H9 (cell line): ENCODE measurements at regions not wholly inside any gene's neighbourhood (a gene's known extent, or its start where the extent isn't known, plus 50 kb on each side); places are given as distances from the start of the nearest gene placed in this dataset.

ENCODE experiments used
- DNase-seq: peaks from one replicate; pipeline ENCODE4 v3.0.0-alpha.2; 2017
- H2AFZ ChIP-seq: one replicate; pipeline ENCODE4 v1.6.1; 2013; ENCODE audit warnings: mild to moderate bottlenecking, low read length, control low read depth, moderate library complexity
- H2AK5ac ChIP-seq: 2 replicates; pipeline ENCODE4 v1.6.1; 2013; ENCODE audit warnings: low read length, control low read depth, mixed read lengths; ENCODE audit not compliant: insufficient read length
- H2BK120ac ChIP-seq: one replicate; pipeline ENCODE4 v1.6.1; 2013; ENCODE audit warnings: low read depth, mild to moderate bottlenecking, low read length, control low read depth, inconsistent platforms; ENCODE audit not compliant: poor library complexity, severe bottlenecking
- H2BK12ac ChIP-seq: 2 replicates; pipeline ENCODE4 v1.6.1; 2013; ENCODE audit warnings: low read length, control low read depth, mixed read lengths, low read depth; ENCODE audit not compliant: insufficient read length
- H2BK15ac ChIP-seq: 2 replicates; pipeline ENCODE4 v1.6.1; 2013; ENCODE audit warnings: low read depth, low read length, control low read depth
- H2BK20ac ChIP-seq: one replicate; pipeline ENCODE4 v1.6.1; 2013; ENCODE audit warnings: low read depth, mild to moderate bottlenecking, low read length, control low read depth, inconsistent platforms; ENCODE audit not compliant: poor library complexity, severe bottlenecking
- H2BK5ac ChIP-seq: 2 replicates; pipeline ENCODE4 v1.6.1; 2013; ENCODE audit warnings: low read length, control low read depth, mixed read lengths; ENCODE audit not compliant: insufficient read length
- H3K14ac ChIP-seq: 2 replicates; pipeline ENCODE4 v1.6.1; 2013; ENCODE audit warnings: low read length, control low read depth; ENCODE audit not compliant: insufficient read depth
- H3K18ac ChIP-seq: 2 replicates; pipeline ENCODE4 v1.6.1; 2013; ENCODE audit warnings: low read depth, mild to moderate bottlenecking, mixed read lengths, low read length, control low read depth; ENCODE audit not compliant: insufficient read length
- H3K23ac ChIP-seq: 2 replicates; pipeline ENCODE4 v1.6.1; 2013; ENCODE audit warnings: low read length, control low read depth, mixed read lengths, low read depth; ENCODE audit not compliant: insufficient read length
- H3K23me2 ChIP-seq: 2 replicates; pipeline ENCODE4 v1.6.1; 2013; ENCODE audit warnings: low read depth, mild to moderate bottlenecking, mixed read lengths, low read length, control low read depth; ENCODE audit not compliant: insufficient read length, poor library complexity, severe bottlenecking
- H3K27ac ChIP-seq: 2 replicates; pipeline ENCODE4 v1.5.1; 2013; ENCODE audit warnings: low read length, control low read depth, mixed read lengths, low read depth; ENCODE audit not compliant: insufficient read length
- H3K27me3 ChIP-seq: 2 replicates; pipeline ENCODE4 v1.6.1; 2013; ENCODE audit warnings: low read length, control low read depth, inconsistent platforms; ENCODE audit not compliant: insufficient read depth
- H3K4ac ChIP-seq: 2 replicates; pipeline ENCODE4 v1.6.1; 2013; ENCODE audit warnings: low read depth, mild to moderate bottlenecking, control low read depth, inconsistent platforms, low read length, moderate library complexity
- H3K4me1 ChIP-seq: 2 replicates; pipeline ENCODE4 v1.6.1; 2013; ENCODE audit warnings: low read length, control low read depth, inconsistent platforms; ENCODE audit not compliant: insufficient read depth
- H3K4me2 ChIP-seq: 2 replicates; pipeline ENCODE4 v1.6.1; 2013; ENCODE audit warnings: low read length, control low read depth, mixed read lengths; ENCODE audit not compliant: insufficient read length, insufficient read depth
- H3K56ac ChIP-seq: 2 replicates; pipeline ENCODE4 v1.6.1; 2013; ENCODE audit warnings: low read depth, mild to moderate bottlenecking, mixed read lengths, low read length, control low read depth; ENCODE audit not compliant: insufficient read length
- H3K79me1 ChIP-seq: 2 replicates; pipeline ENCODE4 v1.6.1; 2013; ENCODE audit warnings: low read depth, mild to moderate bottlenecking, moderate library complexity, low read length, control low read depth, inconsistent platforms; ENCODE audit not compliant: insufficient read depth, poor library complexity, severe bottlenecking
- H3K79me2 ChIP-seq: 2 replicates; pipeline ENCODE4 v1.6.1; 2013; ENCODE audit warnings: low read length, control low read depth, inconsistent platforms; ENCODE audit not compliant: insufficient read depth
- H3K9ac ChIP-seq: 2 replicates; pipeline ENCODE4 v1.6.1; 2013; ENCODE audit warnings: low read length, control low read depth, mixed read lengths; ENCODE audit not compliant: insufficient read length; ENCODE audit errors: extremely low read depth
- H3K9me3 ChIP-seq: one replicate; pipeline ENCODE4 v1.6.1; 2013; ENCODE audit warnings: low read depth, low read length, inconsistent platforms; ENCODE audit not compliant: control insufficient read depth
- H3T11ph ChIP-seq: one replicate; pipeline ENCODE4 v1.6.1; 2013; ENCODE audit warnings: mild to moderate bottlenecking, low read length, control low read depth, inconsistent platforms
- H4K20me1 ChIP-seq: one replicate; pipeline ENCODE4 v1.6.1; 2013; ENCODE audit not compliant: control insufficient read depth, insufficient read length, insufficient read depth
- H4K5ac ChIP-seq: 2 replicates; pipeline ENCODE4 v1.6.1; 2013; ENCODE audit warnings: low read depth, mild to moderate bottlenecking, mixed read lengths, low read length, control low read depth; ENCODE audit not compliant: insufficient read length
- H4K8ac ChIP-seq: replicated peaks from 2 replicates; pipeline ENCODE4 v1.6.1; 2013; ENCODE audit warnings: low read length, control low read depth, mixed read lengths, low read depth; ENCODE audit not compliant: insufficient read length
- H4K91ac ChIP-seq: 2 replicates; pipeline ENCODE4 v1.6.1; 2013; ENCODE audit warnings: low read depth, mild to moderate bottlenecking, moderate library complexity, mixed read lengths, low read length, control low read depth; ENCODE audit not compliant: insufficient read length
- H3K27ac Mint-ChIP-seq, 3 experiments: 2 replicates in 2 of 3; 3 replicates in 1 of 3; pipeline ENCODE4 v1.8.0; 2020 to 2021; ENCODE audit warnings: mixed read lengths in 3 of 3, mild to moderate bottlenecking in 1 of 3, moderate library complexity in 1 of 3
- H3K27me3 Mint-ChIP-seq: 2 replicates; pipeline ENCODE4 v1.8.0; 2021; ENCODE audit warnings: low read depth, mild to moderate bottlenecking, moderate library complexity, mixed read lengths
- H3K36me3 Mint-ChIP-seq, 3 experiments: 2 replicates in 2 of 3; 3 replicates in 1 of 3; pipeline ENCODE4 v1.8.0; 2020 to 2021; ENCODE audit warnings: low read depth in 3 of 3, mixed read lengths in 3 of 3; ENCODE audit not compliant: insufficient read depth in 1 of 3
- H3K4me1 Mint-ChIP-seq, 2 experiments: 2 replicates each; pipeline ENCODE4 v1.8.0; 2020; ENCODE audit warnings: mixed read lengths in 2 of 2
- H3K4me3 Mint-ChIP-seq, 2 experiments: 2 replicates in 1 of 2; 3 replicates in 1 of 2; pipeline ENCODE4 v1.8.0; 2020 to 2021; ENCODE audit warnings: mild to moderate bottlenecking in 2 of 2, mixed read lengths in 2 of 2, moderate library complexity in 1 of 2
- H3K9me3 Mint-ChIP-seq, 2 experiments: 2 replicates in 1 of 2; 3 replicates in 1 of 2; pipeline ENCODE4 v1.8.0; 2020; ENCODE audit warnings: mild to moderate bottlenecking in 2 of 2, mixed read lengths in 2 of 2, moderate library complexity in 1 of 2
- WGBS: extraction: QIAGEN DNeasy Blood & Tissue Kit; methylation state at CpG from one replicate; pipeline ENCODE4 v1.1.7; 2013; ENCODE audit warnings: missing lambda C conversion rate, low lambda C conversion rate, mixed read lengths; ENCODE audit not compliant: insufficient read length; ENCODE audit errors: extremely low coverage; 5-methylcytosine and 5-hydroxymethylcytosine counted together
- TF ChIP-seq, protein P1 (sequence below): fragments of 200-600 bp; sonication (generic); conservative IDR thresholded peaks from 3 replicates; pipeline ENCODE4 v1.8.0; 2021; ENCODE audit warnings: antibody characterized with exemption, mild to moderate bottlenecking

DNA sequence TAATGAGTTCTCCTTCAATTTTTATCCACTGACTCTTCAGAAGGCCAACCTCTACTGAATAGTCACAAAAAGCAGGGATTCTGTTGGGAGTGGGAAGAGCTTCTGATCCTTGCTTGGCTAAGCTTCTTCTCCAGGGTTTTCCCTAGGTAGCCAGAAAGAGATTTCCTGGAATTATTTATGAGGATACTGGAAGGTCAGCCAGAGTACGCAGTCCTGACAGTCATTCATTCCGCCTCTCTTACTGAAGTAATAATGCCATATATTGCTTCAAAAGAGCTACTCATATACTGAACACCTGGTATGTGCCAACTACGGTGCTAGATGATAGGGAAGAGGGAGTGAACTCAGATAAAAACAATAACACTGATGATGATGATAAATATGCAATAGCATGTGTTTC is 116.1 kb downstream of the CCDC34 start:
- H4K5ac ChIP-seq = no peak overlapping the region
- H3K27me3 Mint-ChIP-seq = no peaks in the 10 kb centered on the region
- H3K23ac ChIP-seq = no peak overlapping the region
- no peaks in the 10 kb centered on the region for H3K9me3 ChIP-seq
- H3K4me1 ChIP-seq = peaks cover 5% of the 10 kb centered on the region
- peaks cover 31 to 38% of the 10 kb centered on the region in 2 experiments for H3K4me1 Mint-ChIP-seq
- no peak overlapping the region for H4K8ac ChIP-seq
- no peak overlapping the region for H2BK120ac ChIP-seq
- no peak overlapping the region for H2BK20ac ChIP-seq
- no peak overlapping the region for H2AFZ ChIP-seq
- H3K27me3 ChIP-seq = no peaks in the 10 kb centered on the region
- peaks cover 0 to 4% of the 10 kb centered on the region in 2 experiments; a peak in 3 of 5 replicates for H3K9me3 Mint-ChIP-seq
- no peak overlapping the region for H2BK12ac ChIP-seq
- H3K27ac ChIP-seq = no peak overlapping the region
- no peak overlapping the region for H3K9ac ChIP-seq
- no peak for DNase-seq
- no peak overlapping the region for H3K56ac ChIP-seq
- no peaks in the 10 kb centered on the region for H3K79me1 ChIP-seq
- H4K20me1 ChIP-seq = no peaks in the 10 kb centered on the region
- no peak overlapping the region for H3K14ac ChIP-seq
- TF ChIP-seq, protein P1, sequence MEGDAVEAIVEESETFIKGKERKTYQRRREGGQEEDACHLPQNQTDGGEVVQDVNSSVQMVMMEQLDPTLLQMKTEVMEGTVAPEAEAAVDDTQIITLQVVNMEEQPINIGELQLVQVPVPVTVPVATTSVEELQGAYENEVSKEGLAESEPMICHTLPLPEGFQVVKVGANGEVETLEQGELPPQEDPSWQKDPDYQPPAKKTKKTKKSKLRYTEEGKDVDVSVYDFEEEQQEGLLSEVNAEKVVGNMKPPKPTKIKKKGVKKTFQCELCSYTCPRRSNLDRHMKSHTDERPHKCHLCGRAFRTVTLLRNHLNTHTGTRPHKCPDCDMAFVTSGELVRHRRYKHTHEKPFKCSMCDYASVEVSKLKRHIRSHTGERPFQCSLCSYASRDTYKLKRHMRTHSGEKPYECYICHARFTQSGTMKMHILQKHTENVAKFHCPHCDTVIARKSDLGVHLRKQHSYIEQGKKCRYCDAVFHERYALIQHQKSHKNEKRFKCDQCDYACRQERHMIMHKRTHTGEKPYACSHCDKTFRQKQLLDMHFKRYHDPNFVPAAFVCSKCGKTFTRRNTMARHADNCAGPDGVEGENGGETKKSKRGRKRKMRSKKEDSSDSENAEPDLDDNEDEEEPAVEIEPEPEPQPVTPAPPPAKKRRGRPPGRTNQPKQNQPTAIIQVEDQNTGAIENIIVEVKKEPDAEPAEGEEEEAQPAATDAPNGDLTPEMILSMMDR = no peak
- no peaks in the 10 kb centered on the region for H3K23me2 ChIP-seq
- H4K91ac ChIP-seq = no peak overlapping the region
- H2BK5ac ChIP-seq = no peak overlapping the region
- peaks cover 0 to 10% (median 0%) of the 10 kb centered on the region in 3 experiments; a peak in 1 of 7 replicates for H3K36me3 Mint-ChIP-seq
- H3K4ac ChIP-seq = no peak overlapping the region
- H3K27ac Mint-ChIP-seq = no peak overlapping the region
- no peak overlapping the region for H3K4me2 ChIP-seq
- no peak overlapping the region for H2BK15ac ChIP-seq
- WGBS = no CpG with 5 or more reads among the region's 3 CpGs
- H3K79me2 ChIP-seq = peaks cover 1% of the 10 kb centered on the region; the same call in 1 of the 2 replicates
- H3K4me3 Mint-ChIP-seq = no peak overlapping the region
- no peak overlapping the region for H2AK5ac ChIP-seq
- no peak overlapping the region for H3T11ph ChIP-seq
- no peak overlapping the region for H3K18ac ChIP-seq
